Neural cell (in vitro differentiated cells): ENCODE measurements at regions not wholly inside any gene's neighbourhood (a gene's known extent, or its start where the extent isn't known, plus 50 kb on each side); places are given as distances from the start of the nearest gene placed in this dataset.
"Not testable (repeated sequence)": the region's sequence is repeated elsewhere in the genome, so short reads cannot be mapped to it uniquely, and the experiment has no call there.

Experiments
- EZH2 ChIP-seq: fragments of 200-600, 300-800 bp; shearing (Covaris generic), sonication (generic); IDR thresholded peaks from 2 replicates; pipeline ENCODE4 v1.6.1; 2014; ENCODE audit warnings: antibody characterized with exemption, low read length, borderline replicate concordance, mild to moderate bottlenecking; ENCODE audit not compliant: insufficient read depth, poor library complexity, severe bottlenecking
- MXI1 ChIP-seq: fragments of 450-650 bp; conservative IDR thresholded peaks from 2 replicates; pipeline ENCODE4 v1.6.1; 2014; ENCODE audit warnings: antibody characterized with exemption, mild to moderate bottlenecking; ENCODE audit not compliant: poor library complexity, severe bottlenecking
- POLR2AphosphoS5 ChIP-seq: IDR thresholded peaks from 2 replicates; pipeline ENCODE4 v1.6.1; 2012
- RAD21 ChIP-seq: fragments of 450-650 bp; conservative IDR thresholded peaks from 2 replicates; pipeline ENCODE4 v1.6.1; 2014; ENCODE audit warnings: antibody characterized with exemption, mild to moderate bottlenecking, moderate library complexity
- TAF1 ChIP-seq: IDR thresholded peaks from 2 replicates; pipeline ENCODE4 v1.6.1; 2012; ENCODE audit warnings: low read depth
- TF ChIP-seq, protein P1 (sequence below): fragments of 450-650 bp; IDR thresholded peaks from 2 replicates; pipeline ENCODE4 v1.5.1; 2014; ENCODE audit warnings: antibody characterized with exemption, mild to moderate bottlenecking, moderate library complexity; ENCODE audit not compliant: poor library complexity, severe bottlenecking

DNA sequence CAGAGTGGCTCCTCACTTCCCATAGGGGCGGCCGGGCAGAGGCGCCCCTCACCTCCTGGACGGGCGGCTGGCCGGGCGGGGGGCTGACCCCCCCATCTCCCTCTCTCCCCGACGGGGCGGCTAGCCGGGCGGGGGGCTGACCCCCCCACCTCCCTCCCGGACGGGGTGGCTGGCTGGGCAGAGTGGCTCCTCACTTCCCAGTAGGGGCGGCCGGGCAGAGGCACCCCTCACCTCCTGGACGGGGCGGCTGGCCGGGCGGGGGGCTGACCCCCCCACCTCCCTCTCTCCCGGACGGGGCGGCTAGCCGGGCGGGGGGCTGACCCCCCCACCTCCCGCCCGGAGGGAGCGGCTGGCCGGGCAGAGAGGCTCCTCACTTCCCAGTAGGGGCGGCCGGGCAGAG is 203.4 kb downstream of the SOX4 start:
- not testable (repeated sequence) for TF ChIP-seq MXI1, POLR2AphosphoS5, TAF1, RAD21, EZH2
- TF ChIP-seq, protein P1, sequence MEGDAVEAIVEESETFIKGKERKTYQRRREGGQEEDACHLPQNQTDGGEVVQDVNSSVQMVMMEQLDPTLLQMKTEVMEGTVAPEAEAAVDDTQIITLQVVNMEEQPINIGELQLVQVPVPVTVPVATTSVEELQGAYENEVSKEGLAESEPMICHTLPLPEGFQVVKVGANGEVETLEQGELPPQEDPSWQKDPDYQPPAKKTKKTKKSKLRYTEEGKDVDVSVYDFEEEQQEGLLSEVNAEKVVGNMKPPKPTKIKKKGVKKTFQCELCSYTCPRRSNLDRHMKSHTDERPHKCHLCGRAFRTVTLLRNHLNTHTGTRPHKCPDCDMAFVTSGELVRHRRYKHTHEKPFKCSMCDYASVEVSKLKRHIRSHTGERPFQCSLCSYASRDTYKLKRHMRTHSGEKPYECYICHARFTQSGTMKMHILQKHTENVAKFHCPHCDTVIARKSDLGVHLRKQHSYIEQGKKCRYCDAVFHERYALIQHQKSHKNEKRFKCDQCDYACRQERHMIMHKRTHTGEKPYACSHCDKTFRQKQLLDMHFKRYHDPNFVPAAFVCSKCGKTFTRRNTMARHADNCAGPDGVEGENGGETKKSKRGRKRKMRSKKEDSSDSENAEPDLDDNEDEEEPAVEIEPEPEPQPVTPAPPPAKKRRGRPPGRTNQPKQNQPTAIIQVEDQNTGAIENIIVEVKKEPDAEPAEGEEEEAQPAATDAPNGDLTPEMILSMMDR, result not testable (repeated sequence)
